ENCODE measurements at regions not wholly inside any gene's neighbourhood (a gene's known extent, or its start where the extent isn't known, plus 50 kb on each side); places are given as distances from the start of the nearest gene placed in this dataset.
A peak's percentile ranks its signal among the peaks of the same experiment; 100 is the strongest.

GRCh38 chr14:65815127-65815526, 402.6 kb downstream of the FUT8 start:
- Histone ChIP-seq H3K4me1 (peaks cover 5 to 9% of the 10 kb centered on the region in 2 donors), H3K36me3 (no peaks in the 10 kb centered on the region), H3K9me3 (no peaks in the 10 kb centered on the region), H3K27ac (no peak overlapping the region), H3K4me3 (replicated peaks in 1 of 3) (no peak overlapping the region), H3K27me3 (no peaks in the 10 kb centered on the region)
- no peak for DNase-seq
- 93 to 94% methylated on average over 4 of the region's 4 CpGs for WGBS, 2 donors
- intact Hi-C loops (cut with DNase I) = no loop called here
- no peak for TF ChIP-seq CTCF (IDR thresholded peaks at IDR 0.05)
- TF ChIP-seq POLR2A (IDR thresholded peaks at IDR 0.05) = no peak

DNA sequence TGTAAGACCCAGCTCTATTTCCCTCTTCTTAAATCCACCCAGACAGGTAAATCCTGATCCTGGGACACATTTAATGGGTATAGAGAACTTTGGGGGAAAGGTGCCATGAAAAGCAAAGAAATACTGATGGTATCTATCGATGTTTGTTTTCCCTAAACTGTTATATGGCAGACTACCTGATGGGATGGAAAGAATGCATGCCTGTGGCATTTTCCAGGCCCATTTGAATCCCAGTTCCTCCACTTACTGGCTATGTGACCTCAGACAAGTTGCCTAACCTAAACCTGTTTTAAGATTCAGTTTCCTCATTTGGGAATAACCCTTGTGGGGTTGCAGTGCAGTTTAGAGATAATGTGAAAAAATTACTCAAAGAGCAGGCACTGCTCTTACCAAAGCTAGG, 404.5 kb downstream of the FUT8 start:
- H3K4me1 ChIP-seq = no peaks in the 10 kb centered on the region
- 81 to 91% methylated on average over 1 of the region's 1 CpG for WGBS, 2 donors
- H3K36me3 ChIP-seq = no peaks in the 10 kb centered on the region
- no peak overlapping the region for H3K4me3 ChIP-seq (replicated peaks in 1 of 3)
- no peaks in the 10 kb centered on the region for H3K9me3 ChIP-seq
- H3K27me3 ChIP-seq = no peaks in the 10 kb centered on the region
- no peak overlapping the region for H3K27ac ChIP-seq
- intact Hi-C loops (cut with DNase I) = no loop called here
- TF ChIP-seq CTCF (IDR thresholded peaks at IDR 0.05) (no peak), POLR2A (IDR thresholded peaks at IDR 0.05) (no peak)
- DNase-seq = no peak

GRCh38 chr14:65819569-65819968, 407.0 kb downstream of the FUT8 start:
- Histone ChIP-seq H3K4me3 (replicated peaks in 1 of 3) (no peak overlapping the region), H3K9me3 (no peaks in the 10 kb centered on the region), H3K27me3 (no peaks in the 10 kb centered on the region), H3K4me1 (no peaks in the 10 kb centered on the region), H3K36me3 (no peaks in the 10 kb centered on the region), H3K27ac (no peak overlapping the region)
- WGBS, 2 donors = 65 to 72% methylated on average over 5 of the region's 5 CpGs
- DNase-seq = no peak
- intact Hi-C loops (cut with DNase I) = no loop called here
- TF ChIP-seq CTCF (IDR thresholded peaks at IDR 0.05) (no peak), POLR2A (IDR thresholded peaks at IDR 0.05) (no peak)

DNA sequence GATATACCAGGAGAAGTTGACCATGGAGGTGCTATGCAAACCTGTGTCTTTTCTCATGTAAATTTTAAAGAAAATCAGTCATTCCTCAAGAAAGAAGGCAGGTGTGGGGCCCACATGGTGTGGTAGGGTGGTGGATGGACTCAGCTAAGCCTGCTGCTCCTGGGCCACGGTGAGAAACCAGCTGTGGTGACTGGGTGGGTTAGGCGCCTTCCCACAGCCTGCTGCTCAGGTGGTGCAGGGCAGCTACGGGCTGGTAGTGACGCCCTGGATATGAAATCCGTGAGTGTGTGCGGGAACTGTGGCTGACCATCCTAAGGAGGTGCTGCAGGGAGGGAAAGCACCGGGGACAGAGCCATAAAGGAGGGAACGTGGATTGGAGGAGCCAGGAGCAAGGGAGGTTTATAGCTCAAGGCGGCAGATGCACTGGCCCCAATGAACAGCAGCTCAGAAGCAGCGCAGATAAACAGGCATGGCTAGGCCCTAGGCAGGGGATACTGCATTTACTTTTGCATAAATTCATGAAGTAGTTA, 408.8 kb downstream of the FUT8 start:
- TF ChIP-seq CTCF (IDR thresholded peaks at IDR 0.05) (no peak), POLR2A (IDR thresholded peaks at IDR 0.05) (no peak)
- no peaks in the 10 kb centered on the region for H3K27me3 ChIP-seq
- H3K36me3 ChIP-seq = no peaks in the 10 kb centered on the region
- DNase-seq = no peak
- no peak overlapping the region for H3K4me3 ChIP-seq (replicated peaks in 1 of 3)
- no peaks in the 10 kb centered on the region for H3K9me3 ChIP-seq
- intact Hi-C loops (cut with DNase I) = loop anchor here (10.0 kb wide), 1 partner anchor 596 kb away; no protein-coding TSS in a partner anchor
- no peaks in the 10 kb centered on the region for H3K4me1 ChIP-seq
- H3K27ac ChIP-seq = no peak overlapping the region
- 89 to 92% methylated on average over 10 of the region's 10 CpGs for WGBS, 2 donors

GRCh38 chr14:65824285-65824977, 411.9 kb downstream of the FUT8 start:
- TF ChIP-seq POLR2A (IDR thresholded peaks at IDR 0.05) = no peak
- peak; percentile 68 to 93 (median 86) for TF ChIP-seq CTCF (IDR thresholded peaks at IDR 0.05)
- WGBS, 2 donors = 32 to 36% methylated on average over 4 of the region's 4 CpGs
- Histone ChIP-seq H3K36me3 (no peaks in the 10 kb centered on the region), H3K27me3 (no peaks in the 10 kb centered on the region), H3K9me3 (no peaks in the 10 kb centered on the region), H3K4me1 (no peaks in the 10 kb centered on the region), H3K27ac (no peak overlapping the region), H3K4me3 (replicated peaks in 1 of 3) (no peak overlapping the region)
- DNase-seq = peak; percentile 37 to 54
- intact Hi-C loops (cut with DNase I) = loop anchor here (10.0 kb wide), 1 partner anchor 600 kb away; no protein-coding TSS in a partner anchor

All from thyroid gland (tissue), 4 donors.